ENCODE measurements at regions not wholly inside any gene's neighbourhood (a gene's known extent, or its start where the extent isn't known, plus 50 kb on each side); places are given as distances from the start of the nearest gene placed in this dataset.

- no peak overlapping the region for H2BK5ac ChIP-seq (ENCODE audit: low read depth, low read length, poor library complexity, severe bottlenecking)
- H3K79me1 ChIP-seq (replicated peaks; ENCODE audit: low read length, poor library complexity, severe bottlenecking), result no peaks in the 10 kb centered on the region
- no peak overlapping the region for H3K4me2 ChIP-seq (ENCODE audit: low read length, poor library complexity, severe bottlenecking)
- no peak overlapping the region for H4K8ac ChIP-seq (ENCODE audit: low read length)
- no peak overlapping the region for H3K14ac ChIP-seq (ENCODE audit: low read length in 2 of 2)
- no peaks in the 10 kb centered on the region for H3K9me3 ChIP-seq (ENCODE audit: control insufficient read depth, low read length)
- H2AK5ac ChIP-seq (ENCODE audit: low read length, severe bottlenecking), result no peak overlapping the region
- no peak overlapping the region for H4K91ac ChIP-seq (ENCODE audit: low read length)
- no peak overlapping the region for H3K9ac ChIP-seq (ENCODE audit: low read length)
- H3K18ac ChIP-seq (ENCODE audit: low read depth in 1 of 2, low read length in 2 of 2), result no peak overlapping the region
- no peak overlapping the region for H2BK120ac ChIP-seq (ENCODE audit: low read depth, low read length)
- no peaks in the 10 kb centered on the region for H3K4me1 ChIP-seq (ENCODE audit: control insufficient read depth, insufficient read depth, low read depth, low read length)
- H3K23ac ChIP-seq (ENCODE audit: low read length in 2 of 2), result no peak overlapping the region
- DNase-seq, result no peak
- no peak overlapping the region for H2BK12ac ChIP-seq (ENCODE audit: low read length in 2 of 2)
- H2AFZ ChIP-seq (ENCODE audit: low read depth, low read length), result no peak overlapping the region
- H3K4me3 ChIP-seq (ENCODE audit: insufficient read depth in 1 of 2, low read depth in 1 of 2, low read length in 2 of 2), result no peak overlapping the region
- 95% methylated on average over 4 of the region's 6 CpGs for WGBS
- H3K27me3 ChIP-seq (ENCODE audit: control insufficient read depth in 1 of 2, insufficient read depth in 1 of 2, low read length in 2 of 2), result peaks cover 7 to 24% of the 10 kb centered on the region in 2 experiments
- H2BK15ac ChIP-seq (ENCODE audit: low read depth, poor library complexity, severe bottlenecking), result no peak overlapping the region
- no peaks in the 10 kb centered on the region for H3K36me3 ChIP-seq (ENCODE audit: control insufficient read depth in 1 of 2, insufficient read depth in 2 of 2, low read depth in 1 of 2, low read length in 2 of 2)
- no peak overlapping the region for H3K27ac ChIP-seq (ENCODE audit: low read length, poor library complexity, severe bottlenecking)
- no peak overlapping the region for H3K4ac ChIP-seq (ENCODE audit: low read depth in 1 of 2, low read length in 2 of 2)
Observed at GRCh38 chr1:113250161-113250560, 140.2 kb upstream of the MAGI3 start.

- WGBS, result 54% methylated on average over 7 of the region's 7 CpGs
- Histone ChIP-seq H3K18ac (ENCODE audit: low read depth in 1 of 2, low read length in 2 of 2) (no peak overlapping the region), H3K14ac (ENCODE audit: low read length in 2 of 2) (no peak overlapping the region)
Observed at GRCh38 chr1:113252166-113252565, 138.1 kb upstream of the MAGI3 start.

GRCh38 chr1:113253187-113253586 is 137.1 kb upstream of the MAGI3 start:
- Histone ChIP-seq H3K23ac (ENCODE audit: low read length in 2 of 2) (no peak overlapping the region), H2AFZ (ENCODE audit: low read depth, low read length) (no peak overlapping the region), H3K14ac (ENCODE audit: low read length in 2 of 2) (no peak overlapping the region), H3K4me3 (ENCODE audit: insufficient read depth in 1 of 2, low read depth in 1 of 2, low read length in 2 of 2) (no peak overlapping the region), H3K4me2 (ENCODE audit: low read length, poor library complexity, severe bottlenecking) (no peak overlapping the region), H3K4ac (ENCODE audit: low read depth in 1 of 2, low read length in 2 of 2) (no peak overlapping the region), H2BK5ac (ENCODE audit: low read depth, low read length, poor library complexity, severe bottlenecking) (no peak overlapping the region), H3K27ac (ENCODE audit: low read length, poor library complexity, severe bottlenecking) (no peak overlapping the region), H2BK12ac (ENCODE audit: low read length in 2 of 2) (no peak overlapping the region), H3K9me3 (ENCODE audit: control insufficient read depth, low read length) (no peaks in the 10 kb centered on the region), H3K18ac (ENCODE audit: low read depth in 1 of 2, low read length in 2 of 2) (no peak overlapping the region), H4K91ac (ENCODE audit: low read length) (no peak overlapping the region), H3K79me1 (replicated peaks; ENCODE audit: low read length, poor library complexity, severe bottlenecking) (no peaks in the 10 kb centered on the region), H4K8ac (ENCODE audit: low read length) (no peak overlapping the region), H3K36me3 (ENCODE audit: control insufficient read depth in 1 of 2, insufficient read depth in 2 of 2, low read depth in 1 of 2, low read length in 2 of 2) (no peaks in the 10 kb centered on the region), H3K27me3 (ENCODE audit: control insufficient read depth in 1 of 2, insufficient read depth in 1 of 2, low read length in 2 of 2) (peaks cover 10 to 24% of the 10 kb centered on the region in 2 experiments), H2AK5ac (ENCODE audit: low read length, severe bottlenecking) (no peak overlapping the region), H2BK120ac (ENCODE audit: low read depth, low read length) (no peak overlapping the region), H3K4me1 (ENCODE audit: control insufficient read depth, insufficient read depth, low read depth, low read length) (no peaks in the 10 kb centered on the region), H3K9ac (ENCODE audit: low read length) (no peak overlapping the region), H2BK15ac (ENCODE audit: low read depth, poor library complexity, severe bottlenecking) (no peak overlapping the region)
- WGBS, result 92% methylated on average over 4 of the region's 4 CpGs
- no peak for DNase-seq

More at GRCh38 chr1:113252166-113252565, 138.1 kb upstream of the MAGI3 start:
- peaks cover 10 to 24% of the 10 kb centered on the region in 2 experiments for H3K27me3 ChIP-seq (ENCODE audit: control insufficient read depth in 1 of 2, insufficient read depth in 1 of 2, low read length in 2 of 2)
- no peak overlapping the region for H2BK15ac ChIP-seq (ENCODE audit: low read depth, poor library complexity, severe bottlenecking)
- no peak overlapping the region for H4K8ac ChIP-seq (ENCODE audit: low read length)
- H3K36me3 ChIP-seq (ENCODE audit: control insufficient read depth in 1 of 2, insufficient read depth in 2 of 2, low read depth in 1 of 2, low read length in 2 of 2), result no peaks in the 10 kb centered on the region
- no peaks in the 10 kb centered on the region for H3K79me1 ChIP-seq (replicated peaks; ENCODE audit: low read length, poor library complexity, severe bottlenecking)
- no peak for DNase-seq
- H2BK12ac ChIP-seq (ENCODE audit: low read length in 2 of 2), result no peak overlapping the region
- H3K9ac ChIP-seq (ENCODE audit: low read length), result no peak overlapping the region
- no peak overlapping the region for H2BK5ac ChIP-seq (ENCODE audit: low read depth, low read length, poor library complexity, severe bottlenecking)
- no peak overlapping the region for H2AFZ ChIP-seq (ENCODE audit: low read depth, low read length)
- H3K4me3 ChIP-seq (ENCODE audit: insufficient read depth in 1 of 2, low read depth in 1 of 2, low read length in 2 of 2), result no peak overlapping the region
- no peak overlapping the region for H2BK120ac ChIP-seq (ENCODE audit: low read depth, low read length)
- H3K4me1 ChIP-seq (ENCODE audit: control insufficient read depth, insufficient read depth, low read depth, low read length), result no peaks in the 10 kb centered on the region
- no peak overlapping the region for H3K4me2 ChIP-seq (ENCODE audit: low read length, poor library complexity, severe bottlenecking)
- H2AK5ac ChIP-seq (ENCODE audit: low read length, severe bottlenecking), result no peak overlapping the region
- no peak overlapping the region for H3K27ac ChIP-seq (ENCODE audit: low read length, poor library complexity, severe bottlenecking)
- no peaks in the 10 kb centered on the region for H3K9me3 ChIP-seq (ENCODE audit: control insufficient read depth, low read length)
- H4K91ac ChIP-seq (ENCODE audit: low read length), result no peak overlapping the region
- H3K23ac ChIP-seq (ENCODE audit: low read length in 2 of 2), result no peak overlapping the region
- H3K4ac ChIP-seq (ENCODE audit: low read depth in 1 of 2, low read length in 2 of 2), result no peak overlapping the region

- H2BK5ac ChIP-seq (ENCODE audit: low read depth, low read length, poor library complexity, severe bottlenecking), result no peak overlapping the region
- H3K9ac ChIP-seq (ENCODE audit: low read length), result no peak overlapping the region
- H3K27ac ChIP-seq (ENCODE audit: low read length, poor library complexity, severe bottlenecking), result no peak overlapping the region
- H3K14ac ChIP-seq (ENCODE audit: low read length in 2 of 2), result no peak overlapping the region
- no peaks in the 10 kb centered on the region for H3K79me1 ChIP-seq (replicated peaks; ENCODE audit: low read length, poor library complexity, severe bottlenecking)
- H3K4me1 ChIP-seq (ENCODE audit: control insufficient read depth, insufficient read depth, low read depth, low read length), result no peaks in the 10 kb centered on the region
- peaks cover 8 to 24% of the 10 kb centered on the region in 2 experiments for H3K27me3 ChIP-seq (ENCODE audit: control insufficient read depth in 1 of 2, insufficient read depth in 1 of 2, low read length in 2 of 2)
- H3K36me3 ChIP-seq (ENCODE audit: control insufficient read depth in 1 of 2, insufficient read depth in 2 of 2, low read depth in 1 of 2, low read length in 2 of 2), result no peaks in the 10 kb centered on the region
- H3K4me3 ChIP-seq (ENCODE audit: insufficient read depth in 1 of 2, low read depth in 1 of 2, low read length in 2 of 2), result no peak overlapping the region
- no peak overlapping the region for H4K8ac ChIP-seq (ENCODE audit: low read length)
- no peak for DNase-seq
- H4K91ac ChIP-seq (ENCODE audit: low read length), result no peak overlapping the region
- H2AFZ ChIP-seq (ENCODE audit: low read depth, low read length), result no peak overlapping the region
- no peak overlapping the region for H3K4ac ChIP-seq (ENCODE audit: low read depth in 1 of 2, low read length in 2 of 2)
- H2BK120ac ChIP-seq (ENCODE audit: low read depth, low read length), result no peak overlapping the region
- no peaks in the 10 kb centered on the region for H3K9me3 ChIP-seq (ENCODE audit: control insufficient read depth, low read length)
- no peak overlapping the region for H2AK5ac ChIP-seq (ENCODE audit: low read length, severe bottlenecking)
- H3K23ac ChIP-seq (ENCODE audit: low read length in 2 of 2), result no peak overlapping the region
- 74% methylated on average over 2 of the region's 2 CpGs for WGBS
- no peak overlapping the region for H3K18ac ChIP-seq (ENCODE audit: low read depth in 1 of 2, low read length in 2 of 2)
- H3K4me2 ChIP-seq (ENCODE audit: low read length, poor library complexity, severe bottlenecking), result no peak overlapping the region
- H2BK15ac ChIP-seq (ENCODE audit: low read depth, poor library complexity, severe bottlenecking), result no peak overlapping the region
- no peak overlapping the region for H2BK12ac ChIP-seq (ENCODE audit: low read length in 2 of 2)
Observed at GRCh38 chr1:113253590-113253989, 136.7 kb upstream of the MAGI3 start.

Measured in mesenchymal stem cell (in vitro differentiated cells and primary cell).